NCI-H2227 treated with DMSO at 0.1 percent for 48 hours (cell line): ENCODE measurements at regions not wholly inside any gene's neighbourhood (a gene's known extent, or its start where the extent isn't known, plus 50 kb on each side); places are given as distances from the start of the nearest gene placed in this dataset.

Source experiments
- DNase-seq: peaks from one replicate; lab custom pipeline; 2025; lab: John Stamatoyannopoulos, UW

- DNase-seq: no peak
These were observed 54.5 kb upstream of the HTR4 start for GRCh38 chr5:148708854-148709253.

GRCh38 chr5:148711961-148712360 lies 57.6 kb upstream of the HTR4 start:
- no peak for DNase-seq

DNA sequence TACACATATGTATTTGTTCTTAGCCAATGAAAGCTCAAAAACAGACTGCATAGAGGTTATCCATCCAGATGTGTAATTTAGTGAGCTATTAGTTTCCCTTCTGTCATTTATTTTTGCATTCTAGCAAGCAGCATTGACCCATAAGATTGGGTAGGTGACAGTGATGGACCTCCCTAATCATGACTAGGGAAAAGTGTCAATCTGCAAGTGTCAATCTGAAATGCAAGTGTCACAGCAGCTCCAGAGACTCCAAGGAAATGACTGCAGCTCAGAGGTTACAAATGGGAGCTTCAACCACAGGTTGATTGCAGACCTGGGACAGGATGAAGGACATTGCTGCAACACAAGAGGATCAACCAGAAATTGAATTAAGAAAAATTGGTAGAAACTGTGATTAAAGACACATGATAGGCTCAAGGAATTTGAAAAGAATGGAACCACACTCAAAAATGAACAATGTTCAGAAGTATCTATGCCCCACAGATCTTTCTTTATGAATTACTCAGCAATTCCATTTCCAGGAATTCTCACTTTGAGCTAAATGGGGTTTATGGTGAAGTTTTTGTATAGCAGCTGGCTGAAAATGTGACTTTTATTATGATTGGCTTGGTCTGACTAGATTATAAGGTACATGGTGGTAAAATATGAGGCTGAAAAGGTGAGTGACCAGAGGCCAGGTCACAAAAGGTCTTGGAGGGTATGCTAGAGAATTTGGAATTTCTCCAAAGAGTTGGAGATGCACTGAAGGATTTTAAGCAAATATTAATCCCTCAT lies 59.6 kb upstream of the HTR4 start:
- DNase-seq: no peak

GRCh38 chr5:148716716-148717115 lies 62.4 kb upstream of the HTR4 start:
- no peak for DNase-seq

DNA sequence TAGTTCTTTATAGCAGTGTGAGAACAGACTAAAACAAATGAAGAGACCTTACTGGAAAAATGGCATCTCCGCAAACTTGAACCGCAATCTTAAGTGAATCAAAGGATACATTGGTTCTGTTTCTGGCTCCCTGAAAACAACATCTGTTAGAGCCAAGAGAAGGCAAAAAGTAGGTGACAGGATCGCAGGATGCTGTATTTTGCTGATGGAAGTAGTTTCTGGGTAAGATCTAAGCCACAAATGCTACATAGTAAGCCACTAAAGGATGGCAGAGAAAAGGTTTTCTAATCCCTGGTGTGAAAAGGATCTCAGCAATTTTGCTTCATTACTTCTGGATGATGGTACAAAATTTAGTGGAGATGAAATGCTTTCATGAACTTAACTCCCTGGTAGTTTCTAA lies 63.3 kb upstream of the HTR4 start:
- no peak for DNase-seq

GRCh38 chr5:148719605-148720004 lies 65.3 kb upstream of the HTR4 start:
- no peak for DNase-seq

DNA sequence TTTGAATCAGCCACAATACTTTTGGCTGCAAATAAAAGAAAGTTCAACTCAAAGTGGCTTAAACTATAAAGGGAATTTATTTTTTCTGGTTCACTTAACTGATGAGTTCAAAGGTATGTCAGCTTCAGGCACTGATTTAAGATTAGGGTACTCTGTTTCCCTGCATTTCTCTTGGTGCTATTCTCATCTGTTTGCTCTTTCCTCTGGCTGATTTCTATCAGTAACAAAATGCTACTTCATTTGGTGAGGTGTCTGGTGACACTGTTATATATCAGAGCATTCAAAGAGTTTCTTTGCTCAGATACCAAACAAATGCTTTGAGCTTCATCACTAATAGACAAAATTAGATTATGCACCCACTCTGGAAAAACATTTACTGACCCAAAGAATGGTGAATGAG lies 65.9 kb upstream of the HTR4 start:
- DNase-seq: no peak

DNA sequence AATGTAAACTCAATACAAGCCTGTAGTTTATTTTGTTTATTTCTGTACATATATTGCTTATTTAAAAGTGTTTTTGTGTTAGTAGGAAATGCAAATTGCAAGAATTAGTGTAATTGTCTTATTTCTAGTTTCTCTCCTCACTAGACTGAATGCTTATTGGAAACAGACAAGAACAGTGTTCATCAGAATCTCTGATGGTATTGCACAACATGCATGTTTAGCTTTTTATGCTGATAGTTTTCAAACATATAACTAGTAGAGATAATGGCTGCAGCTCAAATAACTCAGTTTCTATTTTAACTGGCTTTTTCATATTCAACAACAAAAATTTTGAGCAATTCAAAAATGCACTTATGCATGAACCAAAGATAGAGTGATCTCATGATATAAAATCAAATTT lies 68.8 kb upstream of the HTR4 start:
- no peak for DNase-seq

DNA sequence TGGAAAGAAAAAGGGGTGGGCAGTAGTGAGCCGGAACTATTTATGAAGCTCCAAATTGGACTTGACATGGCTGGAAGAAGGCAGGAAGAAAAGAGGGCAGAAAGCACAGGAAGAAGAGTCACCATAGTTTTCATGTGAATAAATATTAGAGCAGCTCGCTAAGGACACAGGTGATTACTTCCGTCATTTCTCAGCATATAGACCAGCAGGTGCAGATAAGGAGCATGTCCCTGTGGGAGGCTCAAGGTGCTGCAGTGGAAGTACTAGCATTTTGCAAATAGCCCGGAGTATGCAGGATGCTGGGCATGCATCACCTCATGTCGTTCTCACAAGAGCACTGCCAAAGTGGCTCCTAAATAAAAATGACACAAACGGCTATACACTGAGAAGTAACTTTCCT lies 71.3 kb upstream of the HTR4 start:
- no peak for DNase-seq

GRCh38 chr5:148729182-148729581 lies 74.9 kb upstream of the HTR4 start:
- DNase-seq: no peak

- DNase-seq: no peak
These were observed 75.9 kb upstream of the HTR4 start for GRCh38 chr5:148730270-148730669.

- peak; percentile 62 for DNase-seq
These were observed 76.9 kb upstream of the HTR4 start for GRCh38 chr5:148730942-148731898.

DNA sequence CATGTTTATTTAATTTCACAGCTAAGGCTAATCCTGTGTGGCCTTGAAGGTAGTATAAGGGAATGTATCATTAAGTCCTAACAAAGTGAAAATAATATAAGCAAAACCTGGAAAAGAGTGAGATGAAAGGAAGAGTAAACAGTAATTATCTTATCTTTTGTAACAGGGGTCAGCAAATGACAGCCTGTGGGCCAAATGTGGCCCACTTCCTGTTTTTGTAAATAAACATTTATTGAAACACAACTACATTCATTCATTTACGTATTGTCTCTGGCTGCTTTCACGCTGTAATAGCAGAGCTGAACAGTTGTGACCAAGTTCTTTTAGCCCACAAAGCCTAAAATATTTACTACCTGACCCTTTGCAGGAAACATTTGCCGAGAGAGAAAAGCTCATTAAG lies 78.4 kb upstream of the HTR4 start:
- DNase-seq: no peak

DNA sequence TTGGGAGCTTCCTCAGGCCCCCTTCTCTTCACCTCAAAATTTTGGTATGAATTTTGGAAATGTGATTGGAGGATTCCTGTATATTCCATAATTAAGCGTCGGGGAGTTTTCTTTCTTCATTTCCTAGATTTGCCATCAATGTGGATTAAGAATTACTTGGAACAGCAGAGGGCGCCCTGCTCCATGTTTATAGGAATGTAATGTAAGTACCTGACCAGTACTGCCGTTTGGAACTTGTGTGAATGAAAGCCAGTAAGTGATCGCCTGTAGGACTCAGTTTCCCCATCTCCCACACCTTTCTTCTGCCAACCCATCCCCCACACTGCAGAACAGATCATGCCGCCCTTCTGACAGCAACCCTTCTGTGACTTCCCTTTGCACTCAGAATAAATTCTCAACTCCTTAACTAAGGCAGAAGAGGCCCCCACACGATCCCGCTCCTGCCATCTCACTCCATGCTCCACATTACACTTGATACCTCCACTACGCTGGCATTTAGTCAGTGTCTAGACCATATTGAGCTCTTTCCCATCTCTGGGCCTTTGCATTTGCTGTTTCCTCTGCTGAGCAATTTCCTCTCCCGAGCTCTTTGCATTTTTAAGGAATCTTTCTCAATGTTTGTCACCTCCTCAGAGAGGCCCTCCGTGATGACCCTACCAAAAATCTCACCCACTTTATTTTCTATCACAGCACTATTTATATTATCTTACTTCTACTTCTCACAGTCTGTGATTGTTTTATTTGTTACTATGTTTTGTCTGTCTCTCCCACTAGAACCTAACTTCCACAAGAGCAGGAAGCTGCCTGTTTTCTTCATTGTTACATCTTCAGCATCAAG lies 79.5 kb upstream of the HTR4 start:
- DNase-seq: peak; percentile 31

- DNase-seq: no peak
These were observed 80.2 kb upstream of the HTR4 start for GRCh38 chr5:148734518-148734917.

DNA sequence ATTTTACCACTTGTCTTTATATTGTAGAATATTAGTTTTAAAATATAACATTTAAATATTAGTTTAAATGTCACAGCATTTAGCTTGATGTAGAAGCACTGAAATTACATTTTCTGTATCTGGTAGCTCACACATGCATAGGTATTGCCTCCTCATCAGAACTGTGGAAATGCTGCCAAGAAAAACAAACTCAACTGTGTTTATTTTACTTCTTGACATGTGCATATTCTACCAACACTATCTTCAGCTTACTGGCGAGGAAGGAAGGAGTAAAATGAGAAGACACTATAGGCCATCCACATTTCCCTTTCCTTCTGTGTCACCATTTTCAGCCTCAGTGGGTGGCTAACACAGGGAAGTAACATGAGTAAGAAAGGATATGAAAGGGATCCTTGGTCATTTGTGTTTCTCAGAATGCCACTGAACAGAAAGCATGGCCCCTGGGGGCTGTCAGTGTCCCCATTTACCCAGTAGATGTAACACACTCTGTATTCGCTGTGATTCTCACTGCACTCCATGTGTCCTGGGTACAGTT lies 81.0 kb upstream of the HTR4 start:
- DNase-seq: no peak

- DNase-seq: no peak
These were observed 84.7 kb upstream of the HTR4 start for GRCh38 chr5:148739023-148739422.

GRCh38 chr5:148739524-148739923 lies 85.2 kb upstream of the HTR4 start:
- DNase-seq: no peak

- DNase-seq: no peak
These were observed 85.9 kb upstream of the HTR4 start for GRCh38 chr5:148740079-148740858.

- peak; percentile 4 for DNase-seq
These were observed 85.3 kb upstream of the ADRB2 start for GRCh38 chr5:148740966-148741742.
